ENCODE measurements at regions not wholly inside any gene's neighbourhood (a gene's known extent, or its start where the extent isn't known, plus 50 kb on each side); places are given as distances from the start of the nearest gene placed in this dataset.

- no peak for TF ChIP-seq EZH2 (IDR thresholded peaks at IDR 0.05; ENCODE audit: insufficient read depth, low read length)
- TF ChIP-seq, protein P1, sequence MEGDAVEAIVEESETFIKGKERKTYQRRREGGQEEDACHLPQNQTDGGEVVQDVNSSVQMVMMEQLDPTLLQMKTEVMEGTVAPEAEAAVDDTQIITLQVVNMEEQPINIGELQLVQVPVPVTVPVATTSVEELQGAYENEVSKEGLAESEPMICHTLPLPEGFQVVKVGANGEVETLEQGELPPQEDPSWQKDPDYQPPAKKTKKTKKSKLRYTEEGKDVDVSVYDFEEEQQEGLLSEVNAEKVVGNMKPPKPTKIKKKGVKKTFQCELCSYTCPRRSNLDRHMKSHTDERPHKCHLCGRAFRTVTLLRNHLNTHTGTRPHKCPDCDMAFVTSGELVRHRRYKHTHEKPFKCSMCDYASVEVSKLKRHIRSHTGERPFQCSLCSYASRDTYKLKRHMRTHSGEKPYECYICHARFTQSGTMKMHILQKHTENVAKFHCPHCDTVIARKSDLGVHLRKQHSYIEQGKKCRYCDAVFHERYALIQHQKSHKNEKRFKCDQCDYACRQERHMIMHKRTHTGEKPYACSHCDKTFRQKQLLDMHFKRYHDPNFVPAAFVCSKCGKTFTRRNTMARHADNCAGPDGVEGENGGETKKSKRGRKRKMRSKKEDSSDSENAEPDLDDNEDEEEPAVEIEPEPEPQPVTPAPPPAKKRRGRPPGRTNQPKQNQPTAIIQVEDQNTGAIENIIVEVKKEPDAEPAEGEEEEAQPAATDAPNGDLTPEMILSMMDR (IDR thresholded peaks at IDR 0.05; ENCODE audit: insufficient read depth, low read depth, low read length): no peak
These were observed 212.1 kb upstream of the GALNTL6 start for GRCh38 chr4:171601091-171601490.

Measured in astrocyte (in vitro differentiated cells and primary cell).